Uterus (tissue), 3 donors: ENCODE measurements at regions not wholly inside any gene's neighbourhood (a gene's known extent, or its start where the extent isn't known, plus 50 kb on each side); places are given as distances from the start of the nearest gene placed in this dataset.
"Not testable (repeated sequence)": the region's sequence is repeated elsewhere in the genome, so short reads cannot be mapped to it uniquely, and the experiment has no call there.

Experiments
- DNase-seq, 2 donors: peaks; one replicate each; pipeline ENCODE4 v3.0.0-alpha.2; 2019 to 2020
- H3K27ac ChIP-seq, 2 donors: fragments of 200-600 bp; sonication (generic); 1 replicate in 1 of 2; 2 replicates in 1 of 2; pipeline ENCODE4 v1.5.1; 2016 to 2018
- H3K27me3 ChIP-seq, 2 donors: fragments of 200-600 bp; sonication (generic); one replicate each; pipeline ENCODE4 v1.5.1; 2018 to 2019; ENCODE audit warnings: control low read depth in 1 of 2
- H3K36me3 ChIP-seq, 2 donors: fragments of 200-600 bp; sonication (generic); one replicate each; pipeline ENCODE4 v1.5.1; 2019; ENCODE audit warnings: control low read depth in 1 of 2
- H3K4me1 ChIP-seq, 2 donors: fragments of 200-600 bp; sonication (generic); one replicate each; pipeline ENCODE4 v1.5.1; 2018 to 2019; ENCODE audit warnings: control low read depth in 1 of 2
- H3K4me3 ChIP-seq, 2 donors: fragments of 200-600 bp; sonication (generic); 1 replicate in 1 of 2; 2 replicates in 1 of 2; pipeline ENCODE4 v1.5.1; 2018 to 2019; ENCODE audit warnings: mild to moderate bottlenecking in 1 of 2
- H3K9me3 ChIP-seq, 2 donors: fragments of 200-600 bp; sonication (generic); one replicate each; pipeline ENCODE4 v1.5.1; 2019; ENCODE audit warnings: control low read depth in 1 of 2
- CTCF ChIP-seq, 4 experiments: fragments of 200-600 bp in 2 of 4; fragments of 450-650 bp in 2 of 4; sonication (generic) in 2 of 4; IDR thresholded peaks; one replicate each; pipeline ENCODE4 v1.5.1; 2016 to 2019; ENCODE audit warnings: antibody characterized with exemption in 4 of 4, mild to moderate bottlenecking in 2 of 4, moderate library complexity in 1 of 4
- POLR2A ChIP-seq, 2 donors: fragments of 450-650 bp; IDR thresholded peaks; one replicate each; pipeline ENCODE4 v1.6.1; 2016; ENCODE audit warnings: antibody characterized with exemption in 2 of 2, mild to moderate bottlenecking in 1 of 2, moderate library complexity in 1 of 2
- intact Hi-C: fragments of 100-400 bp; cut with DNase I; formaldehyde crosslinking; loops from one replicate; pipeline ENCODE4 v1.15.1; 2023; ENCODE audit warnings: low total_unique reads
- donor health status: DM: yes; HTN: yes; CAD: no.

- Histone ChIP-seq H3K27ac (no peak overlapping the region), H3K27me3 (no peaks in the 10 kb centered on the region), H3K4me1 (no peaks in the 10 kb centered on the region), H3K9me3 (no peaks in the 10 kb centered on the region), H3K4me3 (no peak overlapping the region), H3K36me3 (no peaks in the 10 kb centered on the region)
- intact Hi-C loops, result no loop called here
- TF ChIP-seq POLR2A (IDR thresholded peaks at IDR 0.05) (no peak), CTCF (IDR thresholded peaks at IDR 0.05) (no peak)
- DNase-seq, result no peak
These were observed 891.1 kb upstream of the AUTS2 start for GRCh38 chr7:68707159-68707558.

- no peak for DNase-seq
- H3K4me1 ChIP-seq, result no peaks in the 10 kb centered on the region
- no peak overlapping the region for H3K27ac ChIP-seq
- H3K36me3 ChIP-seq, result no peaks in the 10 kb centered on the region
- no peak for TF ChIP-seq CTCF (IDR thresholded peaks at IDR 0.05)
- no peak for TF ChIP-seq POLR2A (IDR thresholded peaks at IDR 0.05)
- H3K9me3 ChIP-seq, result no peaks in the 10 kb centered on the region
- H3K4me3 ChIP-seq, result no peak overlapping the region
- intact Hi-C loops, result no loop called here
- no peaks in the 10 kb centered on the region for H3K27me3 ChIP-seq
These were observed 890.3 kb upstream of the AUTS2 start for GRCh38 chr7:68707958-68708357.

GRCh38 chr7:68712956-68713495 lies 885.2 kb upstream of the AUTS2 start:
- no peak for TF ChIP-seq CTCF (IDR thresholded peaks at IDR 0.05)
- intact Hi-C loops, result no loop called here

GRCh38 chr7:68714135-68714534 lies 884.1 kb upstream of the AUTS2 start:
- DNase-seq, H3K9me3 ChIP-seq, H3K4me3 ChIP-seq, H3K27me3 ChIP-seq, H3K27ac ChIP-seq, H3K36me3 ChIP-seq, intact Hi-C loops, H3K4me1 ChIP-seq: not testable (repeated sequence)

More at GRCh38 chr7:68712956-68713495, 885.2 kb upstream of the AUTS2 start:
- H3K4me1 ChIP-seq, result no peaks in the 10 kb centered on the region
- no peaks in the 10 kb centered on the region for H3K27me3 ChIP-seq
- DNase-seq, result no peak
- H3K27ac ChIP-seq, result no peak overlapping the region
- H3K4me3 ChIP-seq, result no peak overlapping the region
- no peaks in the 10 kb centered on the region for H3K9me3 ChIP-seq
- no peaks in the 10 kb centered on the region for H3K36me3 ChIP-seq

- no peaks in the 10 kb centered on the region for H3K27me3 ChIP-seq
- DNase-seq, result no peak
- no peaks in the 10 kb centered on the region for H3K4me1 ChIP-seq
- H3K36me3 ChIP-seq, result no peaks in the 10 kb centered on the region
- no peaks in the 10 kb centered on the region for H3K9me3 ChIP-seq
- no peak for TF ChIP-seq CTCF (IDR thresholded peaks at IDR 0.05)
- no peak for TF ChIP-seq POLR2A (IDR thresholded peaks at IDR 0.05)
- intact Hi-C loops, result no loop called here
- H3K4me3 ChIP-seq, result no peak overlapping the region
- no peak overlapping the region for H3K27ac ChIP-seq
These were observed 882.4 kb upstream of the AUTS2 start for GRCh38 chr7:68715907-68716306.

GRCh38 chr7:68717176-68717575 lies 881.1 kb upstream of the AUTS2 start:
- TF ChIP-seq POLR2A (IDR thresholded peaks at IDR 0.05), result no peak
- no peak for TF ChIP-seq CTCF (IDR thresholded peaks at IDR 0.05)
- DNase-seq, result no peak
- intact Hi-C loops, result no loop called here
- no peaks in the 10 kb centered on the region for H3K4me1 ChIP-seq
- H3K27me3 ChIP-seq, result no peaks in the 10 kb centered on the region
- no peaks in the 10 kb centered on the region for H3K36me3 ChIP-seq
- no peak overlapping the region for H3K4me3 ChIP-seq
- H3K9me3 ChIP-seq, result no peaks in the 10 kb centered on the region
- H3K27ac ChIP-seq, result no peak overlapping the region
